ENCODE measurements at regions not wholly inside any gene's neighbourhood (a gene's known extent, or its start where the extent isn't known, plus 50 kb on each side); places are given as distances from the start of the nearest gene placed in this dataset.

DNA sequence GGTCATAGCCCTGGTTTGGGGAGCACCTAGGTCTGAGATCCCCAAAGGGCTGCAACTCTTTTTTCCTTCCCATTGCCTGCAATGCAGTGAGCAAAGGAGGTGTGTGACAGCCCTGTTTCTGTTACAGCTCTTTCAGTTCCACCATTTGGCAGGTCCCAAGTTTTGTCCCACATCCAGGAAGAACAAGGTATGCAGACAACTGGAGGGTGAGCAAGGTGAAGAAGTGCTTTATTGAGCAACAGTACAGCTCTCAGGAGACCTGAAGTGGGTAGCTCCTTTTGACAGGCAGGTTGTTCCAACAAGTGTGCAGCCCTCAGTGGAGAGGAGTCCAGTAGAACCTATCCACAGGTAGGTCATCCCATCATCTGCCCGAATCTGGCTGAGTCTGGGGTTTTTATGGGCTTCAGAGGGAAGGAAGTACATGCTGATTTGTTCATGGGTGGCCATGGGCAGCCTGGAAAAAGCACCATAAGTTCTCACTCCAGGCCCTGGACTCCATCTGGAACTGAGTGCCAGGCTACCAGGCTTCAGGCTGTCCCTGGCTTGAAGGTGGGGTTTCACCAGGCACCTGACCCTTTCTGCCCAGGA is 62.8 kb upstream of the NAV3 start:
- TF ChIP-seq CTCF (IDR thresholded peaks at IDR 0.05; ENCODE audit: low read depth, low read length): no peak
- TF ChIP-seq EZH2phosphoT487 (IDR thresholded peaks at IDR 0.05; ENCODE audit: low read depth): no peak
